Activated CD8-positive, alpha-beta memory T cell treated with anti-CD3 and anti-CD28 coated beads for 24 hours (primary cell): ENCODE measurements at regions not wholly inside any gene's neighbourhood (a gene's known extent, or its start where the extent isn't known, plus 50 kb on each side); places are given as distances from the start of the nearest gene placed in this dataset.
"Not testable (repeated sequence)": the region's sequence is repeated elsewhere in the genome, so short reads cannot be mapped to it uniquely, and the experiment has no call there.

Source experiments
- DNase-seq: peaks from one replicate; pipeline ENCODE4 v3.0.0-alpha.2; 2020

DNA sequence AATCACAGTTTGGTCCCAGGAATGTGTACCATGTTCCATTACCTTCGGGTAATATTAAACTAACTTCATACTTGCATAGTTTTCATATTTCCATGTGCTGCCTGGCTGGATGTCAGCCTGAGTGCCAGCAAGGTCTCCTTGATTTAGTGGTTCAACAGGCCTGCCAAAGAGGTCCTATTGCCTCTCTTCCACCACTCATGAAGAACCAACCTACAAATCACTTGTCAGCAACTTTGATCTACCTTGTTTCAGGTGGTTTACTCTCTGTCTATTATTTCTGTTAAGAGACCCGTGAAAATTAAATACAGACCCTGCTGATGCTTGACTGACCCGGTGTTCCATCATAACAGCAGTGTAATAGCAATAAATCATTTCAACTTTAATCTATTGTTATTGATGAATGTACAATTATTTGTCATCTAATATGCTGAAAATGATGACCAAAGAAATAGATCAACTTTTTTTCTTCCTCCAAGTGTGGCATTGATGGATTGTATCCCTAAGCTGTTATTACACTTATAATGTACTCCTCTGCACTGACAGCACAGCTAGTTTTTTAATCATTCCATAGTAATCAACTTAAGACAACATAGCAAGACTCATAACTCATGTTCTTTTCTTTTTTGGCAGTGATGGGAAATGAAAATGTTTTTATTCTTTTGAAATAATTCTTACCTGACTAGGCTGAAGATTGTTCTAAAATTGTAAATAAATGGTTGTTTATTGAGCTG, 1220.2 kb upstream of the ACVR2A start:
- no peak for DNase-seq

DNA sequence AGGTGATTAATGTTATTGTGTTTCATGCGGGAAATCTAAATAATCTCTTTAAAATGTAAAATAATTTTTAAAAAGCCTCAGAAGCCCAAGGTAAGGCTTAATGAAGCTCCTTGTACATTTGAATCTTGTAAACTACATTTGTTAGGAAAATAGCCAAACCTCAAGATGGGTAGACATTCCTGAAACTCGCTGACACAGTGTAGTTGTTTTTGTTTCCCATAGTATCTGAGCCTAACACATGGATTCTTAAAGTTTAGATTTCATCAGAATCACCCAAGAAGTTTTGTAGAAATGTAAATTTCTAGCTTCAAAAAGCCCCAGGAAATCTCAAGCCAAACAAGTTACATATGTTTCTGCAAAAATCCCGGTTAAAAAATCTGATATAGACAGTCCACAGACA, 1221.1 kb upstream of the ACVR2A start:
- DNase-seq, result no peak

DNA sequence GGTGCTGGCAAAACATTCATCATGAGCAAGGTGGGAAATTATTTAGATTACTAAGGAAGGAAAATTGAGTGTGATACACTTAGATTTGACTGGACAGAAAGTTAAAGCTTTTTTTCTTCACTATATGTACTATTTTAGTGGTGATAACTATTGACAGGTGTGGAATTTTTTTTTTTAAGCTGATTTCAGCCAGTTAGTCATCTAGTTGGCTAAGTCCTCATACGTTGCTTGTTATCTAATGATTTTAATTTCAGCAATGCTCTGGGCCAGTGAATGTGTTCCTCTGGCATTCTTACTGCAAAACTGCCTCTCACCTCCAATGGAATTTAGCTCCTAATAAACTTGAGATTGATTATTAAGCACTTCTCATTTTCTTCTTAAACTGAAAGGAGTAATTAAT, 1223.2 kb upstream of the ACVR2A start:
- no peak for DNase-seq

DNA sequence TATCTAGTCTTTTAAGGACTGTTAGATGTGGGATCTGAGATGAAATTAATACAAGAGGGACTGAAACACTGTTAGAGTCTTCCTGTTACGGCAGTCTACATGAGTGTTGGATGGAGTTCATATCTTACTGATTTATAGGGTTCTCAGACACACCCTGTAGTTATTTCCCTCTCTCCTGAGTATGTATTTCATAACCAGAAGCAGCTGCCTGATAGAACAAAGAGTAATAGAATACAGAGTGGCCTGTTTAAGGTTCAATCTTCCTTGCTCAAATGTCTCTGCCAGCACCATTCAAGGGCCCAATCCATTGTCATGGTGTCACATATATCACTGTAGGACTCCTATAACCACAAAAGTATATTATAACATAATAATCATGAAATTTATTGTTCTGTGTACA, 1229.1 kb upstream of the ACVR2A start:
- DNase-seq, result no peak

DNA sequence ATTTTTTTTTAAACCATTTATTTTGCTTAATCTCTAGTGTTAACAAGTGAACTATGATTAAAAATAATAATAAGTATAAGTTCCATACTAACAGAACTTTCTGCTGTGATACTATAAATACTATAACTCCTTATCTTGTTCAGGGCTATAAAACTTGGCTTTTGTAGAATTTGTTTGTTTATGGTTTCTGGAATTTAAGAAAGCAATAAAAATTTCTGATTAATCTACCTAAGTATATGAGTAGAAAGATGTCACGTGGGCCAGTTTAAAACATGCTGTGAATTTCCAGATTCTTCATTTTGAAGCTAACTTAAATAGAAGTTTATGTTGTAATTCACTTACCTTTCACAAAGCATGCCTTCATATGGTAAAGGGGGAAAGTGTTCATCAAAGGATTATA, 1236.3 kb upstream of the ACVR2A start:
- no peak for DNase-seq

DNA sequence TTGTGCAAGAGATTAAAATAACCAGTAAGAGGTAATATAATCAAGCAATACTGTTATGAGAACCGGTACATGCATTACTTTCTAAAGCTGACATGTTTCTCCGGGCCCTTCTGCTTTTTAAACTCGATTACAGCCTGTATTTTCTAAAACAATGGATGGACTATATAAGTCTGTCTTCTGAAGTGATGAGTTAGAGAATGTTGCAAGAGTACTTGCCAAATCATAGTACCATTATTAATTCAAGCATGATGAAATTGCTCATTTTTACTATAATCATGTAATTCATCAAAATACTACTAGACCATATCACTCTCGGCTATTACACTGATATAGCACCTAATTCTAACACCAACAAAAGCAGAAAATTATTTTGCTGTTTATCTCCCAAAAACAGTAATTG, 1240.3 kb upstream of the ACVR2A start:
- no peak for DNase-seq

DNA sequence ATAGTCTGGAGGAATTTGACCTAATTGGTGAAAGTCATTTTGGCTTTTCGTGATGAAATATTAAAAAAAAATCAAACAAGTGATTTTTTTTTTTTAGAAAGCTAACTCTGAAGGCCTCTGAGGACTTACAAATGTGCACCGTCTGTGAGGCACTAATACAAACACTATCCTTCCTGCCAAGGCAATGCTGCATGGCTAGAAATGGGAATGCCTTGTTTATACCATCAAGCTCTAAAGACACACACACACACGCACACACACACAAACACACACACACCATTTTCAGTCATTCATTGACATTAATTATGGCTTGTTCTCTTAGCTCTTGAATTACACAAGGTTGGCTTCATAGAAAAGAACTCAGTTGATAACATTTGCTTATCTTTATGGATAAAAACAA, 1242.0 kb upstream of the ACVR2A start:
- no peak for DNase-seq

DNA sequence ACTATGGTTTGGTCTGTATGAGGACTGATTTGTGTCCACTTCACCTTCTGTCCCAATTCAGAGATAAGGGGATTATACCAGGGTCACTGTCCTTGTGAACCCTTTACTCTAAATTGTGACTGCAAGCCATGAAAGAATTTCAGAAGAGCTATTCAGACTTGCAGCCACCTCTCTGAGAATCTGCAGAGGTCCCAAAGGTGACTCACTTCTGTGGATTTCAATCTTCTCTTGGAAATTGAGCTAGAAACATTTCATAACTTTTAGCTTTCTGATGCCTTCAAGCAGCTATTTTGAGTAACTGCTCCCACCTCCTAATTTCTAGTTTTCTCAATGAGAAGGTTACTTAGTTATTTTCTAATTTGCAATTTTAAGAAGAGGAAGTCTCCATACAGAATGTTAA, 1242.4 kb upstream of the ACVR2A start:
- DNase-seq, result no peak

DNA sequence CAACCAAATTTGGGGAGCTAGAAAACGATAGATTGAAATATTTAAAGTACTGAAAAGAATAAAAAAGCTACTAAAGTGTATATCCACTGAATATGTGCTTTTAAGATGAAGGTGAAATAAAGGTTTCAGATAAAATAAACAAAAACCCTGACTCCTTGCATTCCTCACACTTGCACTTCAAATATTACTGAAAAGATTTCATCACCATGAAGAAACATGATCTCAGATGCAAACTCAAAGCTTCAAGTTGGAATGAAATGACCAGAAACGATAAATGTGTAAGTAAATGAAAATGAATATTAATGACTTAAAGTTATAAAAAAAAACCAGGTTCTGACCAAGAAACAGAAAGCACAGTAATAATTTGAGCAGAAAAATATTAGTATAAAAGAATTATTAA, 1246.0 kb upstream of the ACVR2A start:
- no peak for DNase-seq

DNA sequence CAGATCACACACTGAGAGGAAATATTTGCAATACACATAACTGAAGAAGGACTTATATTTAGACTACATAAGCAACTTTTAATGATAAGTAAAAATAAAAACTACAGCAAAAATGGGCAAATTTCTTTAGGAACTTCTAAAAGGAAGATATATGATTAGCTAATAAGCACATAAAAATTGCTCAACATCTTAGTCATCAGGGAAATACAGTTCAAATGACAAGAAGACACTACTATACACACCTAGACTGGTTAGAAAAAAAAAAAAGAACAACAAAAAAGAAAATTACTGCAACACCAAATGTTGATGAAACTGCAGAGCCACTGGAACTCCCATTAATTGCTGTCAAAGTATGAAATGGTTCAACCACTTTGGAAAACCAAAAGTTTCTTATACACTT, 1247.5 kb upstream of the ACVR2A start:
- no peak for DNase-seq

DNA sequence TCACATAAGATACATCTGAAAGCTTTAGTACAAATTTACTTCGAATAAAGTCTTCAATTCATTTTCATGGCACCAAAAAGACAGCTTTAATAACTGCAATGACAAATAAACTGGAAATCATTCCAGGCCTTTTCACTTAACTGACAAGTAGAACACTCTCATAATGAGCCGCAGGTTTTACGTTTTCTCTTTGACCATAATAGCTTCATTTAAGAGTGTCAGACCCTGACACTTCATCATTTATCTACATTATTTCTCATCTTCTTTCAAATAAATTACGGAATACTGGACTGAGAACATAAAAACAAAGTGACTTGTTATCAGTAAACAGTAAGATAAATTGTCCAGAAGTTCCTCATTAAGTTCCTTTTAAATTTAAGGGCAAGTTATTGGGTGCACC, 1252.9 kb upstream of the ACVR2A start:
- DNase-seq, result no peak

DNA sequence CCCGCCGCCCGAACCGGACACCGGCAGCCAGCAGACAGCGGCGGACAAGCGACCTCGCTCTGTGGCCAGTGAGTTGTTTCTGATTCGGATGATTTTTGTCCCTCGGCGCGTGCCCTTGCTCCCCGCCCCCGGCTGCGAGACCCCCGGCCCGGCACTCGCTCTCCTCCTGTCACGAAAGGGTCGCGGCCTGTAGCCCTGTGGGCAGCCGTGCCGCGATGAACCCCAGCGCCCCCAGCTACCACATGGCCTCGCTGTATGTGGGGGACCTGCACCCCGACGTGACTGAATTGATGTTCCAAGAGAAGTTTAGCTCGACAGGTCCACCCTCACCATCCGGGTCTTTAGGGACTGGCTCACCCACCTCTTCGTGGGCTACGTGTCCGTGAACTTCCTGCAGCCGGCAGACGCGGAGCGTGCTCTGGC, 1257.5 kb upstream of the ACVR2A start:
- no peak for DNase-seq

DNA sequence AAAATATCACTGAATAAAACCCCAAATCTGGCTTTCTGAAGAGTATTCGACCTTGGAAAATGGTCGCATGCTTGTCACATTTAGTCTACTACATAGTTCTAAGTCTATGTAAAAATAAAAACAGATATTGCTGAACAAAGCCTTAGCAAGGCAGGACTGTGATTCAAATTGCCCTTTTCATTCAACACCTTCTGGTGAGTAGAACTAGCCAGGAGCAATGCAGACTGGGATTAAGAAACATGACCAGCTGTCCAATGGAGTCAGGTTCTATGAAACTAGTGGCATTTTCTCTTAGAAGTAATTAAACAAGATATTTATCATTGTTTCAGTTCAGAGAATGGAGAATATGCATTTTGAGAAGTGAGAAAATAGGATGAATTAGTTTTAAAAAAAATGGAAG, 1260.5 kb upstream of the ACVR2A start:
- no peak for DNase-seq

DNA sequence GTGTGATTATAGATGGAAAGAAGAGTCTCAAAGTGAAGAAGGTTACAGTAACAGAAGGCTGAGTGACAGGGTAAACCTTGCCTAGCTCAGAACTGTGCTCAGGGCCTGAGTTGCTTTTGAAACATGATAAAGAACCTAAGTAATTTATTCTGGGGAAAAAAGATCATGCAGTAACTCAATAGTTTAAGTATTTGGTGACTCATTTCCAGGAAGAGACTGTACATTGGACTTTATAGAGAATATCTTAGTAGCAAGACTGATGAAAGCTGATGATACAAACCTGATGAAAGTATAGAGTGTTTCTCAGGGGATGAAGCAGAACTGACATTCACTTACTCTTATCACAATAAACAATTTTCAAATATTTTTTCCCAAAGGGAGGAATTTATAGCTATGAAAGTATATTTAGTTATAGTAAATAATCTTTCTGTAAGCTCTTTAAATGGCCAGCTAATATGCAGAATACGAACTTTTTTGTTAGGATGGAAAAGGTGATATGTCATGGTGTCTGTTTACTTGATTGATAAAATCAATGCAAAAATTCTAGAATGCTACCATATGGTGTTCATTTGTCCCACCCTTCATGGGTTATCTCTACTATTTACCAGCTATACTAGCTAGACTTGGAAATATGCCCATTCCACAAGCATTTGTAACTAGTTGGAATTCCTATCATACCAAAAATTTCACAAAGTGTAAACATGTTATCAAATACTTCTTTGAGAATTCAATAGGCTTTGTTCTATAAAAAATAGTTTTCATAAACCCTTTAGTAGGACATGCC, 1265.5 kb upstream of the ACVR2A start:
- DNase-seq, result no peak

DNA sequence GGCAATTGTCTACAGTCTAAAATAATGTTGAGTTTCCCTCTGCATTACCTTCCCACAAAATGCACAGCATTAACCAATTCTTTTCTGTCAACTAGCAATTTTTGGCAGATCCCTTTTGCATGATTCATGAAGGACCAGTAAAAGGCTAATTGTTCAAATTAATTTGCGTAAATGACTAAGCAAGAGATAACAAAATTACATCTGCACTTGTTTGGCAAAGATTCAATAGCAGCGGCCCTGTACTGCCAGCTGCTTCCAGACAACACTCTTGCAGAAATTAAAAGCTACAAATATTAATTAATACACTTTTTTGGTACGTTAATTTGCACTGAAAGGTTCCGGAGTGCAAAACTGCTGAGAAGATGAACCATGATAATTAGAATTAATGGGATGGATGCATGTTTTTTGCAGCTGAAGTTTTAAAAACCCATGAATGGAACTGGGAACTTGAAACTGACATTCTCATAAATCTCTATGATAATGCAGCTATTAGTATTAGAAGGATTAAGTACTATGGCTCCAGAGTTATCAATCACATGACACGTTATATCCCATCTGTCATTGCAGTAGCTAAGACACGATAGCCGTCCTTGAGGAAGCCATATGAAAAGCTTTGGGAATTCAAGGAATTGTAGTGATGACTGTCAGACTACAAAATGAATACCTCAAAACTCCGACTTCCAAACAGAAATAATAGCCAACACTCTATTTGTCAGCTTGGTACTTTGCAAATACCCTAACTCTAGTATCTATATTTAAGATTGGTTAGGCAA, 1268.3 kb upstream of the ACVR2A start:
- no peak for DNase-seq

DNA sequence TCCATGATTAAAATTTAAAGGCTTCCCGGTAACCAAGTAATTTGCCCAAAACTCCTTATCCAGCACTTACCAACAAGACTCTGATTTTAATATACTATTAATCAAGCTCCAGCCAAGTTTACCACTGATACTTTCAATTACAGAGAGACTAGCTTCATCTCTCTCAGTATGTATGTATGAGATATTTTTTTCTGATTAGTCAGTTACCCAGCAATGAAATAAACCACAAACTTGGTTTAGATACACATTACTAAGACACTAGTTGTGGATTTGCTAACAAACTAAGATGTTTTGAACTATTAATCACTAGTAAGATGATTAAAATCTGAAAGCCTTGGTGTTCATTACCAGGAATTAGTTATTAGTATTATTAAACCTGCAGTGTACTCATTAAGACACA, 1272.2 kb upstream of the ACVR2A start:
- no peak for DNase-seq

DNA sequence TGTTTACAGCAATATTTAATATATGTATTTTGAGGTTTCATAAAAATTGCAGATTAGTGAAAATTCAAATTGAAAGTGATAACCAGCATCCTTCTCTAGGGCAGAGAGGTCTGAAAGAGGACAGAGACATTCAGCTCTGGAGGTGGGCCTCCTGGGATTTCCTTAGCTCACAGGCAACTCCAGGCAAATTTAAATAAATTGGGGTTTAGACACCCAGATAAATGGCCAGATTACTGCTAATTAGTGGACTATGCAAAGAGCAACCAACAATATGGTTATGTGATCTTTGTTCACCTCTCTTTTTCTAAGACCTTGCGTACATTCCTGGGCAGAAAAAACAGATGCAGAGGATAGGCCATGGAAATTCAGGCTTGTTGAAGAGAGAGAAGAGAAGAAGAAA, 1282.8 kb upstream of the ACVR2A start:
- no peak for DNase-seq

DNA sequence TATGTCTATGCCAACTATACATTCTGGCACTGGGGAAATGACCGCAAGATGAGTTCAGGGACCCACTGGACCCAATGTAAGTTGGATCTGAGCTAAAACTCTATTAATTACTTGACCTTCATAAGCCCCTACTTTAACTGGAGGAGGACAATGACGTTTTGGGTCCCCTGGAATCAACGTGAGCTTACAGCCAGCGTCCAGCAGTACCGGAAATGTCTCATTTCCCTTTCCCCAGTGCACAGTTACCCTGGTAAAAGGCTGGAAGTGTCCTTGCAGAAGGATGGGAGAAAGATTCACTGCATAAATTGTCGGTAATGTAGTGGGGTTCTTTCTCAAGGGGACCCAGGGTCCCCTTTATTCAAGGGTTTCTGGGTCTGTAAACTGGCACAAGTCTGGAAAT, 1297.6 kb upstream of the ACVR2A start:
- DNase-seq, result no peak

DNA sequence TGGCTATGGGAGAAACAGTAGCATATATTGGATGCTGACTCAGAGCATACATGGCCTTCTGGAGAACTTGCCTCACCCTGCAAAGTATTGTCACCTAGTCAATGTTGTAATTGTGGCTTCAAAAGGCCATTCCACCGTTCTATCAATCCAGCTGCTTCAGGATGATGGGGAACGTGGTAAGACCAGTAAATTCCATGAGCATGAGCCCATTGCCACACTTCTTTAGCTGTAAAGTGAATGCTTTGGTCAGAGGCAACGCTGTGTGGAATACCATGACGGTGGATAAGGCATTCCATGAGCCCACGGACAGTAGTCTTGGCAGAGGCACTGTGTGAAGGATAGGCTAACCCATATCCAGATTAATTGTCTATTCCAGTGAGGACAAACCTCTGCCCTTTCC, 1300.1 kb upstream of the ACVR2A start:
- no peak for DNase-seq

DNA sequence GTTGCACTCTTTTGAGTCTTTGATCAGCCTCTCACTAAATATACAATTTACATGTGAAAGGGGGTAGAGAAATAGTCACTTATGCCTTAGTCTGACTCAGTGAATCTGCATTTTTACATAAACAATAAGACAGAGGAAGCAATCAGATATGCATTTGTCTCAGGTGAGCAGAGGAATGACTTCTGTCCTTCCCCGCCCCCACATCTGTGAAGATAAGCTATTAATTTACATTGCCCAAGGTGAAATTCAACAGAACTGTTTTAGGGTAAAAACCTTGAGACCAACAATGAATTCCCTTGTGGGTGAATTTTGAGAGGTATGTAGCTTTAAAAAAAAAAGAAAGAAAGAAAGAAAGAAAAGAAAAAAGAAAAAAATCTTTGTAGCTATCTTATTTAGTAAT, 1302.9 kb upstream of the ACVR2A start:
- DNase-seq, result no peak

DNA sequence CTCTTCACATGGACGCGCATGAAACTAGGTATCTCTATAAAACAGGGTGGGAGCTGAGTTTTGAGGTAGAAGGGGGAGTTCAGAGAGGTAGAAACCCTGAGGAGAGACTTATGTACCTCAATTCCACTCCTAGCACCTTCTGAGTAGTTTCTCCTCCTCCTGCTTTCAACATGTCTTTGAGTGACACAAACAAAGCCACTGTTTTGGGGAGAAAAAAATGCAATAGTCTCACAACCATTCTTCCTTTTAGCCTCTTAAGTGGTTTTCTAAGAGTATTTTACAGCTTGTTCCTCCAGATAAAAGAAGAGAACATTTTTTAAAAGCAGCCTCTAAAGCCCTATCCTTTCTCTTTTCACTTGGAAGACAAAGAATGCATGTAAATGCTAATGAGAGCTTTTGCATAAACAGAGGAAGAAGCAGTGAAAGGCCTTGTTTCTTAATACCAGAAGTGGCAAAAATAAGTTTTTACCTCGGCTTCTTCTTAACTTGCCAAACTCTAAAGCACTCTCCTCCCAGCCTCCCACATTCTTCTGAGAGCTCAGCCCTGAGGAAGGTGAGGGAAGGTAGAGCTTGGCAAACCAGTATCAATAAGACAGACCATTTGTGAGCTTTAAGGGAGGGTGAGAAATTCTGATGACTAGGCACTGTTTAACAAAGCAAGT, 1304.4 kb upstream of the ACVR2A start:
- no peak for DNase-seq

DNA sequence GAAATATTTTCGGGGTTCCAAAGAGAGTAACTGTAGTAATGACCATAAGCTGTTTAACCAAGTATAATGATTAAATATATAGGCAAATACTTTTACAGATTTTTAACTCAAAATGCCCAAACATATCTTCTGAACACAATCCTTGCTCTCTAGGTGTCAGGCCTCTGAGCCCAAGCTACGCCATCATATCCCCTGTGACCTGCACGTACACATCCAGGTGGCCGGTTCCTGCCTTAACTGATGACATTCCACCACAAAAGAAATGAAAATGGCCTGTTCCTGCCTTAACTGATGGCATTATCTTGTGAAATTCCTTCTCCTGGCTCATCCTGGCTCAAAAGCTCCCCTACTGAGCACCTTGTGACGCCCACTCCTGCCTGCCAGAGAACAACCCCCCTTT, 1305.1 kb upstream of the ACVR2A start:
- not testable (repeated sequence) for DNase-seq

DNA sequence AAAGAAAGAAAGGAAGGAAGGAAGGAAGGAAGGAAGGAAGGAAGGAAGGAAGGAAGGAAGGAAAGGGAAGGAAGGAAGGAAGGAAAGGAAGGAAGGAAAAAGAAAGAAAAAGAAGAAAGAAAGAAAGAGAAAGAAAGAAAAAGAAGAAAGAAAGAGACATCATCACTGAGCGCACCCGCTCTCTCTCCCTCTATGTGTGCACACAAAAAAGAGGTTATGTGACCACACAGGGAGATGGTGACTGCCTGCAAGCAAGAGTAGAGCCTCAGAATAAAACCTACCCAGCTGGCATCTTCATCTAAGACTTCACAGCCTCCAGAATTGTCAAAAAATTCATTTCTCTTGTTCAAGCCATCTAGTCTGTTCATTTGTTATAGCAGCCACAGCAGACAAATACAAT, 1307.4 kb upstream of the ACVR2A start:
- DNase-seq, result no peak
